ENCODE measurements at regions not wholly inside any gene's neighbourhood (a gene's known extent, or its start where the extent isn't known, plus 50 kb on each side); places are given as distances from the start of the nearest gene placed in this dataset.

GRCh38 chr5:143970159-143970558, 158.2 kb downstream of the HMHB1 start:
- TF ChIP-seq KAT2A (conservative IDR thresholded peaks at IDR 0.05; ENCODE audit: control insufficient read depth, low read depth, low read length), result no peak
- TF ChIP-seq CTCF (IDR thresholded peaks at IDR 0.05 in 2 of 3, conservative IDR thresholded peaks at IDR 0.05 in 1 of 3; ENCODE audit: control insufficient read depth in 2 of 3, extremely low read depth in 1 of 3, insufficient read depth in 1 of 3, low read depth in 3 of 3, low read length in 3 of 3), result no peak
- no peak for TF ChIP-seq MAX (IDR thresholded peaks at IDR 0.05; ENCODE audit: low read depth, low read length)
- no peak for TF ChIP-seq TCF12 (IDR thresholded peaks at IDR 0.05; ENCODE audit: low read depth, low read length)
- TF ChIP-seq BRCA1 (IDR thresholded peaks at IDR 0.05; ENCODE audit: low read depth, low read length), result no peak
- no peak for TF ChIP-seq MXI1 (IDR thresholded peaks at IDR 0.05; ENCODE audit: low read depth, low read length)
- no peak for TF ChIP-seq HDGF (IDR thresholded peaks at IDR 0.05)
- no peak for TF ChIP-seq PAX5 (IDR thresholded peaks at IDR 0.05; ENCODE audit: borderline replicate concordance, low read depth, low read length)
- TF ChIP-seq RFX5 (IDR thresholded peaks at IDR 0.05; ENCODE audit: low read depth, low read length), result no peak

Measured in GM12878 (cell line).